WERI-Rb-1 (cell line): ENCODE measurements at regions not wholly inside any gene's neighbourhood (a gene's known extent, or its start where the extent isn't known, plus 50 kb on each side); places are given as distances from the start of the nearest gene placed in this dataset.

ENCODE experiments used
- DNase-seq: peaks from one replicate; pipeline ENCODE4 v3.0.0-alpha.2; 2020
- H3K27ac ChIP-seq: fragments of 250-450 bp; sonication (Bioruptor Pico); 2 replicates; pipeline ENCODE4 v1.5.1; 2020; ENCODE audit warnings: mild to moderate bottlenecking, moderate library complexity
- H3K27me3 ChIP-seq: fragments of 250-450 bp; sonication (Bioruptor Pico); 2 replicates; pipeline ENCODE4 v1.5.1; 2021; ENCODE audit warnings: mild to moderate bottlenecking, low read depth, moderate library complexity; ENCODE audit not compliant: insufficient read depth, severe bottlenecking
- H3K36me3 ChIP-seq: fragments of 250-450 bp; sonication (Bioruptor Pico); 2 replicates; pipeline ENCODE4 v1.5.1; 2020; ENCODE audit warnings: mild to moderate bottlenecking, moderate library complexity
- H3K4me3 ChIP-seq: 2 replicates; pipeline ENCODE4 v1.5.1; 2011; ENCODE audit warnings: low read depth, mild to moderate bottlenecking, control low read depth, low read length
- H3K9me3 ChIP-seq: fragments of 250-450 bp; sonication (Bioruptor Pico); 2 replicates; pipeline ENCODE4 v1.5.1; 2021; ENCODE audit warnings: mild to moderate bottlenecking, moderate library complexity; ENCODE audit not compliant: severe bottlenecking
- CTCF ChIP-seq: IDR thresholded peaks from 2 replicates; pipeline ENCODE4 v1.5.1; 2011; ENCODE audit warnings: low read depth, mild to moderate bottlenecking, control low read depth, inconsistent platforms, low read length

GRCh38 chr18:30920351-30920750, 122.2 kb downstream of the DSC3 start:
- Histone ChIP-seq H3K27me3 (no peaks in the 10 kb centered on the region), H3K9me3 (no peaks in the 10 kb centered on the region), H3K27ac (no peak overlapping the region), H3K4me3 (no peak overlapping the region), H3K36me3 (no peaks in the 10 kb centered on the region)
- no peak for TF ChIP-seq CTCF
- DNase-seq = no peak

DNA sequence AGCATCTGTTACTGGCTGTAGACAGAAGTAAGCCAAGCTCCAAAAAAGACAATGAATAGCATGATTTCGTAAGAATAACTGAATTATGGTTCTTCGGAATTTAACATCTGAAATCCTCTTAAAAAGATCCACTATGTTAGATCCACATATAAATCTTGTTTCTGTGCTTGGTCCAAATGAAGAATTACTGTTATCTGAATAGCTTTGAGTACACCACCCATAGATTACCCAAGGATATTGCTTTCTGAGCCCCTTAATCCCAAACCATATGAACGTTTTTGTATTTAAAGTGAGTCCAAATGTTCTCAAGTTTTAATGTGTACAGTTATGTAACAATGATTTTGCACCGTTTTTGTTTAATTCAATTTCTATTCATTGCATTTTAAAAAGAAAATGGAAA, 124.9 kb downstream of the DSC3 start:
- no peaks in the 10 kb centered on the region for H3K36me3 ChIP-seq
- TF ChIP-seq CTCF = no peak
- no peak overlapping the region for H3K27ac ChIP-seq
- H3K27me3 ChIP-seq = no peaks in the 10 kb centered on the region
- no peaks in the 10 kb centered on the region for H3K9me3 ChIP-seq
- H3K4me3 ChIP-seq = no peak overlapping the region
- no peak for DNase-seq

DNA sequence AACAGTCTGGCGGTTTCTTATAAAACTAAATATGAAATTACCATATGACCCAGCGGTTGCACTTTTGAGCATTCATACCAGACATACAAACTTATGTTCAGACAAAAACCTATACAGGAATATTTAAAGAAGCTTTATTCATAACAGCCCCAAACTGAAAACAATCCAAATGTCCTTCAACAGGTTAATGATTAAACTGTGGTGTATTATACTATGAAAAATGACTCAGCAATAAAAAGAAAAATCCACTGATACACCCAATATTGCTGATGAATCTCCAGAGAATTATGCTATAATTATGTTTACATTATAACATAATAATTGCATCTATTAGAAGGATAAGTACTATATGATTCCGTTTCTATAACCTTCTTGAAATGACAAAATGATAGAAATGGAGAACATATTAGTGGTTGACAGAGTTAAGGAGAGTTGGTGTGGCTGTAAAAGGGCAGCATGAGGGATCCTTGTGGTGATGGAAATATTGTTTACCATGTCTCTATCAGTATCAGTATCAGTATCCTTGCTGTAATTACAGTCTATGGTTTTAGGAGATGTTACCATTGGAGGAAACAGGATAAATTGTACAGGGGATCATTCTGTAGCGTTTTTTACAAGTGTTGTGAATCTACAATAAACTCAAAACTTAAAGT, 127.1 kb downstream of the DSC3 start:
- Histone ChIP-seq H3K9me3 (no peaks in the 10 kb centered on the region), H3K27me3 (no peaks in the 10 kb centered on the region), H3K4me3 (no peak overlapping the region), H3K36me3 (no peaks in the 10 kb centered on the region), H3K27ac (no peak overlapping the region)
- DNase-seq = no peak
- no peak for TF ChIP-seq CTCF

DNA sequence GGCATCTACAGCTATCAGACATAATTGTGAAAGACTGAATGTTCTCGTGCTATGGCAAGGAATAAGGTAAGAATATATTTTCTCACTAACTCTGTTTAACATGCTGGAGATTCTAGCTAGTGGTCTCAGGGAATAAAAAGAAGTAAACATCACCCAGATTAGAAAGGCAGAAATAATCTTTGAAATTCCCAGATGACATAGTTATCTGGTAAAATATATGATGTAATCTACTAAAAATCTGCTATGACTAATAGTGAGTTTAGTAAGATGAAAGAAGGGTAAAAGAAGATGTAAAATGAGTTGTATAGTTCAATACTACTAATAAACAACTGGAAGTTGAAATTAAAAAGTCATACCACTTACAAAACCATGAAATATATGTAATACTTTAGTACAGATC, 134.2 kb downstream of the DSC3 start:
- TF ChIP-seq CTCF = no peak
- Histone ChIP-seq H3K9me3 (no peaks in the 10 kb centered on the region), H3K27ac (no peak overlapping the region), H3K27me3 (no peaks in the 10 kb centered on the region), H3K4me3 (no peak overlapping the region), H3K36me3 (no peaks in the 10 kb centered on the region)
- no peak for DNase-seq

DNA sequence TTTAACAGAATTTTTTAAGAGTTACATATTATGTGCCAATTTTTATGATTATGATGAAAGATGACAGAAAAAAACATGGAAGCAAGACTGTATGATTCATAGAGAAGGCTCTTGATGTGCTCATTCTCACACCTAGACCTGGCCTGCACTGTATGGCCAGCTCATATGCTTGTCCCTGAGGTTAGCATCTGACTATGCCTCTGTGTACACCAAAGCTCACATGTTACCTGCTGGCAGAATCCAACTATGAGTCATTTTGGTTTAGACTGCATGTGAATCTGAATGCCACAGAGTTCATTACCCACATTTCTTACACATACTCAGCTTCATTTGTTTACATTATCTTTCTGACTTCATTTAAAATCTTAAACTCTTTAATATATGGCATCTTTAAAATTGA, 139.0 kb downstream of the DSC3 start:
- H3K4me3 ChIP-seq = no peak overlapping the region
- H3K27ac ChIP-seq = no peak overlapping the region
- DNase-seq = no peak

More for the DNA sequence above, 139.0 kb downstream of the DSC3 start:
- H3K9me3 ChIP-seq = no peaks in the 10 kb centered on the region
- H3K27me3 ChIP-seq = no peaks in the 10 kb centered on the region
- no peaks in the 10 kb centered on the region for H3K36me3 ChIP-seq
- TF ChIP-seq CTCF = no peak
